Naive thymus-derived CD8-positive, alpha-beta T cell (primary cell): ENCODE measurements at regions not wholly inside any gene's neighbourhood (a gene's known extent, or its start where the extent isn't known, plus 50 kb on each side); places are given as distances from the start of the nearest gene placed in this dataset.
"Not testable (repeated sequence)": the region's sequence is repeated elsewhere in the genome, so short reads cannot be mapped to it uniquely, and the experiment has no call there.

Source experiments
- ATAC-seq, 2 donors: fragments of 150-1000 bp; cut with Tn5 transposase in 1 of 2; sonication (Bioruptor Pico), chemical (Tn5 transposase) in 1 of 2; 1 replicate in 1 of 2; 2 replicates in 1 of 2; pipeline ENCODE4 v1.10.0; 2021; ENCODE audit warnings: mild to moderate bottlenecking in 2 of 2, moderate library complexity in 2 of 2
- POLR2A ChIA-PET: fragments of 350-600 bp; sonication (Branson Sonifier 250); formaldehyde crosslinking; loops from one replicate; lab custom pipeline; 2021; ENCODE audit warnings: antibody characterized with exemption; lab: Charles Lee
- DNase-seq, 10 donors: peaks; one replicate each; pipeline versions ENCODE4 v3.0.0 to v3.0.0-alpha.2; 2020 to 2022
- H3K27ac Mint-ChIP-seq, 10 donors: one replicate each; pipeline ENCODE4 v1.8.0; 2020 to 2022; ENCODE audit warnings: mild to moderate bottlenecking in 10 of 10, mixed read lengths in 10 of 10, moderate library complexity in 4 of 10, inconsistent platforms in 1 of 10
- H3K27me3 Mint-ChIP-seq, 5 donors: one replicate each; pipeline ENCODE4 v1.8.0; 2021 to 2022; ENCODE audit warnings: mixed read lengths in 5 of 5
- H3K36me3 Mint-ChIP-seq, 3 donors: one replicate each; pipeline ENCODE4 v1.8.0; 2020 to 2022; ENCODE audit warnings: mixed read lengths in 3 of 3, mild to moderate bottlenecking in 2 of 3, inconsistent platforms in 1 of 3
- H3K4me1 Mint-ChIP-seq, 4 donors: one replicate each; pipeline ENCODE4 v1.8.0; 2021 to 2022; ENCODE audit warnings: mixed read lengths in 4 of 4
- H3K4me3 Mint-ChIP-seq, 10 donors: one replicate each; pipeline ENCODE4 v1.8.0; 2020 to 2022; ENCODE audit warnings: mild to moderate bottlenecking in 10 of 10, mixed read lengths in 10 of 10, moderate library complexity in 6 of 10, inconsistent platforms in 1 of 10
- H3K9me3 Mint-ChIP-seq, 9 donors: one replicate each; pipeline ENCODE4 v1.8.0; 2020 to 2022; ENCODE audit warnings: mixed read lengths in 9 of 9, mild to moderate bottlenecking in 3 of 9, inconsistent platforms in 1 of 9, moderate library complexity in 1 of 9

DNA sequence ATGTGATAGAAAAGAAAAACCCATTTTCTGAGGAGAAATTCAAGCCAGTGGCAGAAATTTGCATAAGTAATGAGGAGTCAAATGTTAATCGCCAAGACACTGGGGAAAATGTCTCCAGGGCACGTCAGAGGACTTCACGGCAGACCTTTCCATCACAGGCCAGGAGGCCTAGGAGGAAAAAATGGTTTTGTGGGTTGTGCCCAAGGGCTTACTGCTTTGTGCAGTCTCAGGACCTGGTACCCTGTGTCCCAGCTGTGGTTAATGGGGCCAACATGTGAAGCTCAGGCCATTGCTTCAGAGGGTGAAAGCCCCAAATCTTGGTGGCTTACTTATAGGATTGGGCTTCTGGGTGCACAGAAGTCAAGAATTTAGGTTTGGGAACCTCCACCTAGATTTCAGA is 54.8 kb upstream of the ADAMTS2 start:
- Mint-ChIP-seq H3K27me3 (peaks cover 3 to 8% (median 4%) of the 10 kb centered on the region in 5 donors), H3K36me3 (peaks cover 0 to 39% (median 0%) of the 10 kb centered on the region in 3 donors), H3K4me1 (no peaks in the 10 kb centered on the region), H3K4me3 (no peak overlapping the region), H3K9me3 (peaks cover 7 to 59% (median 34%) of the 10 kb centered on the region in 9 donors), H3K27ac (no peak overlapping the region)
- ATAC-seq, result no peak
- POLR2A ChIA-PET, result no interaction called here
- no peak for DNase-seq

DNA sequence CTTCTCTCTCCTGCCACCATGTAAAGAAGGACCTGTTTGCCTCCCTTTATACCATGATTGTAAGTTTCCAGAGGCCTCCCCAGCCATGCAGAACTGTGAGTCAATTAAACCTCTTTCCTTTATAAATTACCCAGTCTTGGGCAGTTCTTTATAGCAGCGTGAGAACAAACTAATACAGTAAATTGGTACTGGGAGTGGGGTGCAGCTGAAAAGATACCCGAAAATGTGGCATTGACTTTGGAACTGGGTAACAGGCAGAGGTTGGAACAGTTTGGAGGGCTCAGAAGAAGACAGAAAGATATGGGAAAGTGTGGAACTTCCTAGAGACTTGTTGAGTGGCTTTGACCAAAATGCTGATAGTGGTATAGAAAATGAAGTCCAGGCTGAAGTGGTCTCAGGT is 54.1 kb upstream of the ADAMTS2 start:
- H3K9me3 Mint-ChIP-seq, result peaks cover 7 to 59% (median 35%) of the 10 kb centered on the region in 9 donors
- DNase-seq, POLR2A ChIA-PET, H3K4me1 Mint-ChIP-seq, H3K27ac Mint-ChIP-seq, ATAC-seq, H3K4me3 Mint-ChIP-seq: not testable (repeated sequence)
- H3K36me3 Mint-ChIP-seq, result peaks cover 0 to 39% (median 0%) of the 10 kb centered on the region in 3 donors
- peaks cover 3 to 10% (median 4%) of the 10 kb centered on the region in 5 donors for H3K27me3 Mint-ChIP-seq

DNA sequence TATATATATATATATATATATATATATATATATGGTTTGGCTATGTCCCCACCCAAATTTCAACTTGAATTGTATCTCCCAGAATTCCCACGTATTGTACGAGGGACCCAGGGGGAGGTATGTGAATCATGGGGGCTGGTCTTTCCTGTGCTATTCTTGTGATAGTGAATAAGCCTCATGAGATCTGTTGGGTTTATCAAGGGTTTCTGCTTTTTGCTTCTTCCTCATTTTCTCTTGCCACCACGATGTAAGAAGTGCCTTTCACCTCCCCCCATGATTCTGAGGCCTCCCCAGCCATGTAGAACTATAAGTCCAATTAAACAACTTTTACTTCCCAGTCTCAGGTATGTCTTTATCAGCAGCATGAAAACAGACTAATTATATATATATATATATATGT is 52.3 kb upstream of the ADAMTS2 start:
- Mint-ChIP-seq H3K4me1 (no peaks in the 10 kb centered on the region), H3K36me3 (peaks cover 0 to 47% (median 4%) of the 10 kb centered on the region in 3 donors)
- DNase-seq, result no peak

More for the DNA sequence above, 52.3 kb upstream of the ADAMTS2 start:
- Mint-ChIP-seq H3K27ac (no peak overlapping the region), H3K9me3 (peaks cover 18 to 74% (median 46%) of the 10 kb centered on the region in 9 donors), H3K27me3 (peaks cover 4 to 10% (median 6%) of the 10 kb centered on the region in 5 donors), H3K4me3 (no peak overlapping the region)
- no peak for ATAC-seq
- POLR2A ChIA-PET, result no interaction called here
